Lower lobe of right lung (tissue), 2 donors: ENCODE measurements at regions not wholly inside any gene's neighbourhood (a gene's known extent, or its start where the extent isn't known, plus 50 kb on each side); places are given as distances from the start of the nearest gene placed in this dataset.

Experiments
- ATAC-seq, 2 donors: fragments of 200-7000 bp; cut with Tn5 transposase; one replicate each; pipeline ENCODE4 v1.9.1; 2020 to 2022; ENCODE audit warnings: mild to moderate bottlenecking in 2 of 2, moderate library complexity in 2 of 2
- DNase-seq: peaks from one replicate; pipeline ENCODE4 v3.0.0-alpha.2; 2020
- H3K27ac ChIP-seq: fragments of 200-600 bp; one replicate; pipeline ENCODE4 v1.8.0; 2022
- H3K27me3 ChIP-seq: fragments of 200-600 bp; one replicate; pipeline ENCODE4 v1.8.0; 2022; ENCODE audit warnings: low read depth
- H3K36me3 ChIP-seq: fragments of 200-600 bp; one replicate; pipeline ENCODE4 v1.8.0; 2022; ENCODE audit warnings: mild to moderate bottlenecking
- H3K4me1 ChIP-seq: fragments of 200-600 bp; one replicate; pipeline ENCODE4 v1.8.0; 2022
- H3K4me3 ChIP-seq: fragments of 200-600 bp; one replicate; pipeline ENCODE4 v1.8.0; 2022; ENCODE audit warnings: mild to moderate bottlenecking
- H3K9me3 ChIP-seq: fragments of 200-600 bp; one replicate; pipeline ENCODE4 v1.8.0; 2022
- CTCF ChIP-seq: fragments of 200-600 bp; IDR thresholded peaks from one replicate; pipeline ENCODE4 v1.8.0; 2022; ENCODE audit warnings: antibody characterized with exemption, mild to moderate bottlenecking
- intact Hi-C: fragments of 100-400 bp; cut with DNase I; formaldehyde crosslinking; loops from one replicate; pipeline ENCODE4 v1.11.0; 2022
- donor health status: DM: no; HTN: yes; CAD: no; lungs with severe emphysema.

DNA sequence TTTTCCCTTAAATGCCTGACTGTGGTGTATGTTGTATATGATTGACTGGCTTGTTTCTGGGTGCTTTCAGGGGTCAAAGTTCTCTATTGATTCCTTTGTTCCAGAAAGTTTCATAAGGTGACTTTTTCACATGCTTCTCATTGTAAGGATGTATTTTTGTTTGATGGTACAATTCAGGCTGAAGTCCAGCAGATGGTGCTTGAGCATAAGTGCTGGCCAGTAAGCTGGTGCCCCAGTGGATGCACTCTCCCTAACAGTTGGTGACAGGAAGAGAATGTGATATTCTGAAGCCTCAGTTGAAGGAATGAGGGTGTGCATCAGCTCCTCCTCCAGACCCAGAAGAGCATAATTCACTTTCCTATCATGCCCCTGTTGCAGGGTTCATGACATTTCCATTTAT is 1941.6 kb upstream of the PRR20A start:
- H3K27ac ChIP-seq, result no peak overlapping the region
- no peaks in the 10 kb centered on the region for H3K4me1 ChIP-seq
- peaks cover 11% of the 10 kb centered on the region for H3K9me3 ChIP-seq
- DNase-seq, result no peak
- H3K36me3 ChIP-seq, result no peaks in the 10 kb centered on the region
- no peak overlapping the region for H3K4me3 ChIP-seq
- TF ChIP-seq CTCF, result no peak
- no peak for ATAC-seq
- H3K27me3 ChIP-seq, result no peaks in the 10 kb centered on the region
- intact Hi-C loops, result no loop called here

DNA sequence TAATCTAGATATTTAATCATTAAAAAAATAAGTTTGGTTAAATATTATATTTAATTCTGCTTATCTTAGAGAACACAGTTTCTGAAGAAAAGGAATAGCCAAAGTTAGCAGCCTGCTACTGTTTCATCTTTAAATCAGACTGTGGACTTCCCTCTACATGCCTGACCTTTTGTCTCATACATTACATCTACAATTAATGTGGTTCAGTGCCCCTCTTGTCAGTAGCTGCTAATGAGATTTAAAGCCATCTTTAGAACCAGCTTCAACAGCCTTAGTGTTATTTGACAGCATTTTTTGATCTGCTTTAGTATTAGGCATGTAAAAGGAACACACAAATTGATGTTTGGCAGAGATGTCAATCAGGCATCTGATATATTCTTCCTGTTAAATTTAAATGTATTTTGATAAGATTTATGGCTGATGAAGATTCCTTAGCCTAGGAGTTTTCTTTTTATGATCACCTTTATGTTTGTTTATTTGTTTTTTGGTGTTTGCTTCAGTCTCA is 1925.8 kb upstream of the PRR20A start:
- TF ChIP-seq CTCF, result no peak
- Histone ChIP-seq H3K4me1 (no peaks in the 10 kb centered on the region), H3K9me3 (no peaks in the 10 kb centered on the region), H3K27me3 (no peaks in the 10 kb centered on the region), H3K4me3 (no peak overlapping the region), H3K27ac (no peak overlapping the region), H3K36me3 (no peaks in the 10 kb centered on the region)
- ATAC-seq (no peak), DNase-seq (no peak)
- intact Hi-C loops, result no loop called here

DNA sequence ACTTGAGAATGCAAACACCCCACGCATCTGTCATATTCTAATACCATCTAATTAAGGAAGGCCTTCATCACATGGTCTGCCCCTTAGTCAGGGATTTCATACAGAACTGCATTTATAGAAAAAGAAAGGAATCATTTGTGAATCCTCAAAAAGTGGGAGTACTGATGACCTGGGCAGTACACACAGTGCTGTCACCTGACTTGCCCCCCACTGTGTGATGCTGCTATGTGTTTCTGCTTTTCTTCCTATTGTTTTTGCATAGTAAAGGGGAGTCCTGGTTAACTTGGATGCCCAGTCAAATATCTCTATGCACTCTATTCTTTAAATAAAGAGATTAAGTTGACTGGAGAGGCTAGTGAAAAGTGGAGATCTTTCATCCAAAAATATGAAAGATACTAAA is 1921.2 kb upstream of the PRR20A start:
- no peak for DNase-seq
- intact Hi-C loops, result no loop called here
- Histone ChIP-seq H3K36me3 (no peaks in the 10 kb centered on the region), H3K4me1 (no peaks in the 10 kb centered on the region), H3K4me3 (no peak overlapping the region), H3K9me3 (no peaks in the 10 kb centered on the region), H3K27ac (no peak overlapping the region), H3K27me3 (no peaks in the 10 kb centered on the region)
- no peak for ATAC-seq
- TF ChIP-seq CTCF, result no peak

DNA sequence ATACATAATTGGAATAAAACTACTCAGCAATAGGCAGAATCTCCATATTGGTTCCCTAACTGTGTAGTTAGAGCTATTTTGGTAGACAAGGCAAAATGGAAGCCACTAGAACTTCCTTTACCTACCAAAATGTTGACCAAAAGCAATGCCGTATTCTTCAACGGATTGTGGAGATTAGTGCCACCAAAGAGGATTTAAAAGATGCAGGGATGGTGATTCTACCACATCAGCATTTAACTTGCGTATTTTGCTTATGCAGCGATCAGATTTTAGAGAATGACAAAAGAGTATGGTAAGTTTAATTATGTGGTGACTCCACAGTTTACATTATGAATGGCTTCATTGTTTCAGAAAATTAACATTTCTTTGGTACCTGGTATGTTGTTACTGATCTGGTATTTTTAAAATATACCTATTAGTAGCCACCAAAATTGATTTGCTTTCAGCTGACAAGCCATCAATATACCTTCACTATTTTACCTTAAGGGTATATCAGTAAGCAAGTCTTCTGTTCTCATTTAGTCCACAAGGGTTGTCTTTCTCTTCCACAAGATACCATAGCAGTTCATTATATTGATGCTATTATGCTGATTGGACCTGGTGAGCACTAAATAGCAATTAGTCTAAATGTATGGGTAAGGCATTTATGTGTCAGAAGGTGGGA is 1910.7 kb upstream of the PRR20A start:
- TF ChIP-seq CTCF, result no peak
- Histone ChIP-seq H3K4me3 (no peak overlapping the region), H3K36me3 (no peaks in the 10 kb centered on the region), H3K4me1 (no peaks in the 10 kb centered on the region), H3K27ac (no peak overlapping the region), H3K27me3 (no peaks in the 10 kb centered on the region), H3K9me3 (no peaks in the 10 kb centered on the region)
- ATAC-seq (no peak), DNase-seq (no peak)
- intact Hi-C loops, result no loop called here

- no peaks in the 10 kb centered on the region for H3K4me1 ChIP-seq
- DNase-seq, result no peak
- H3K9me3 ChIP-seq, result no peaks in the 10 kb centered on the region
- intact Hi-C loops, result no loop called here
- ATAC-seq, result no peak
- no peaks in the 10 kb centered on the region for H3K27me3 ChIP-seq
- H3K27ac ChIP-seq, result no peak overlapping the region
- TF ChIP-seq CTCF, result no peak
- H3K36me3 ChIP-seq, result no peaks in the 10 kb centered on the region
- no peak overlapping the region for H3K4me3 ChIP-seq
These were observed 1910.2 kb upstream of the PRR20A start for GRCh38 chr13:55230570-55230908.
